Panc1 (cell line): ENCODE measurements at regions not wholly inside any gene's neighbourhood (a gene's known extent, or its start where the extent isn't known, plus 50 kb on each side); places are given as distances from the start of the nearest gene placed in this dataset.

Experiments used
- TF ChIP-seq, protein P1 (sequence below): fragments of 450-650 bp; IDR thresholded peaks from 2 replicates; pipeline ENCODE4 v1.5.1; 2017; ENCODE audit warnings: mild to moderate bottlenecking
- TF ChIP-seq, protein P2 (sequence below), 2 experiments: IDR thresholded peaks; 2 replicates each; pipeline ENCODE4 v1.6.1; 2011 to 2012; ENCODE audit warnings: low read depth in 2 of 2, control low read depth in 1 of 2, low read length in 1 of 2, mild to moderate bottlenecking in 1 of 2, moderate library complexity in 1 of 2; ENCODE audit not compliant: insufficient read depth in 1 of 2

DNA sequence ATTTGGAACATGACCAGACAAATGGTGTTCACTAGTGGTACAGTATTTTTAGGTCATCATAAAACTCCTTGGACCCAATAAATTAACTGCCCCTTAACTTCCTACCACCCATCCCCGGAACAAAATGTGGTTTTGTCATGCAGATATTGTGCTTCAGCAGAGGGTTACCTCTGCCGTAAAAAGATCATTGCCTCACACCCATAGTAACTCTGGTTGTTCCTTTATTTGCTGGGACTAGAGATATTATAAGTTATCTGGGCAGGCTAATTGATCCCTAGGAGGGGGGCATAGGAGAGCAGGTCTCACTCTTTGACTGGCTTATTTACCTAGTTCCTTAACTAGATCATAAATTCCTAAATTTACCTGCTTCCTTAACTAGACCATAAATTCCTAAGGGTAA, 1343.9 kb upstream of the CHAC2 start:
- TF ChIP-seq, protein P1, sequence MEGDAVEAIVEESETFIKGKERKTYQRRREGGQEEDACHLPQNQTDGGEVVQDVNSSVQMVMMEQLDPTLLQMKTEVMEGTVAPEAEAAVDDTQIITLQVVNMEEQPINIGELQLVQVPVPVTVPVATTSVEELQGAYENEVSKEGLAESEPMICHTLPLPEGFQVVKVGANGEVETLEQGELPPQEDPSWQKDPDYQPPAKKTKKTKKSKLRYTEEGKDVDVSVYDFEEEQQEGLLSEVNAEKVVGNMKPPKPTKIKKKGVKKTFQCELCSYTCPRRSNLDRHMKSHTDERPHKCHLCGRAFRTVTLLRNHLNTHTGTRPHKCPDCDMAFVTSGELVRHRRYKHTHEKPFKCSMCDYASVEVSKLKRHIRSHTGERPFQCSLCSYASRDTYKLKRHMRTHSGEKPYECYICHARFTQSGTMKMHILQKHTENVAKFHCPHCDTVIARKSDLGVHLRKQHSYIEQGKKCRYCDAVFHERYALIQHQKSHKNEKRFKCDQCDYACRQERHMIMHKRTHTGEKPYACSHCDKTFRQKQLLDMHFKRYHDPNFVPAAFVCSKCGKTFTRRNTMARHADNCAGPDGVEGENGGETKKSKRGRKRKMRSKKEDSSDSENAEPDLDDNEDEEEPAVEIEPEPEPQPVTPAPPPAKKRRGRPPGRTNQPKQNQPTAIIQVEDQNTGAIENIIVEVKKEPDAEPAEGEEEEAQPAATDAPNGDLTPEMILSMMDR: no peak
- TF ChIP-seq, protein P2, sequence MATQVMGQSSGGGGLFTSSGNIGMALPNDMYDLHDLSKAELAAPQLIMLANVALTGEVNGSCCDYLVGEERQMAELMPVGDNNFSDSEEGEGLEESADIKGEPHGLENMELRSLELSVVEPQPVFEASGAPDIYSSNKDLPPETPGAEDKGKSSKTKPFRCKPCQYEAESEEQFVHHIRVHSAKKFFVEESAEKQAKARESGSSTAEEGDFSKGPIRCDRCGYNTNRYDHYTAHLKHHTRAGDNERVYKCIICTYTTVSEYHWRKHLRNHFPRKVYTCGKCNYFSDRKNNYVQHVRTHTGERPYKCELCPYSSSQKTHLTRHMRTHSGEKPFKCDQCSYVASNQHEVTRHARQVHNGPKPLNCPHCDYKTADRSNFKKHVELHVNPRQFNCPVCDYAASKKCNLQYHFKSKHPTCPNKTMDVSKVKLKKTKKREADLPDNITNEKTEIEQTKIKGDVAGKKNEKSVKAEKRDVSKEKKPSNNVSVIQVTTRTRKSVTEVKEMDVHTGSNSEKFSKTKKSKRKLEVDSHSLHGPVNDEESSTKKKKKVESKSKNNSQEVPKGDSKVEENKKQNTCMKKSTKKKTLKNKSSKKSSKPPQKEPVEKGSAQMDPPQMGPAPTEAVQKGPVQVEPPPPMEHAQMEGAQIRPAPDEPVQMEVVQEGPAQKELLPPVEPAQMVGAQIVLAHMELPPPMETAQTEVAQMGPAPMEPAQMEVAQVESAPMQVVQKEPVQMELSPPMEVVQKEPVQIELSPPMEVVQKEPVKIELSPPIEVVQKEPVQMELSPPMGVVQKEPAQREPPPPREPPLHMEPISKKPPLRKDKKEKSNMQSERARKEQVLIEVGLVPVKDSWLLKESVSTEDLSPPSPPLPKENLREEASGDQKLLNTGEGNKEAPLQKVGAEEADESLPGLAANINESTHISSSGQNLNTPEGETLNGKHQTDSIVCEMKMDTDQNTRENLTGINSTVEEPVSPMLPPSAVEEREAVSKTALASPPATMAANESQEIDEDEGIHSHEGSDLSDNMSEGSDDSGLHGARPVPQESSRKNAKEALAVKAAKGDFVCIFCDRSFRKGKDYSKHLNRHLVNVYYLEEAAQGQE (IDR thresholded peaks at IDR 0.05; ENCODE audit: insufficient read depth in 1 of 2, low read depth in 2 of 2, low read length in 1 of 2): no peak
